ENCODE measurements at regions not wholly inside any gene's neighbourhood (a gene's known extent, or its start where the extent isn't known, plus 50 kb on each side); places are given as distances from the start of the nearest gene placed in this dataset.
"Not testable (repeated sequence)": the region's sequence is repeated elsewhere in the genome, so short reads cannot be mapped to it uniquely, and the experiment has no call there.

DNA sequence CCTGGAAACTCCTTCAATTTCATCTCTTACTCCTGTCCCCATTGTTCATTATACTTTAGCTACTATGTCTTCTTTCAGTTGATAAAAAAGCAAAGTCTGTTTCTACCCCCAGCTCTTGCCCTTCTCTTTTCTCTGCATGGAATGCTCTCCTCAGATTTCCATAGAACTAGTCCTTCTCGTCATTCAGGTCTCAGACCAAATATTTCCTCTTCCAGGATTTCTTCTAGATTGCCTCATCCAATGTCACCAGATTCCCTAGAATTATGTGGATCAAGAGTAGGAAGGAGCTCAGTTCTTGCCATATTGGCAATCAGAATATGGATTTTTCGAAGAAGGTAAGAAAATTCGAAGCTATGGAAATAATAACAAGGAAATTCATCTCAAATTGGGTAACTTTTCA is 176.1 kb downstream of the GABRG2 start:
- Histone ChIP-seq H3K27me3 (ENCODE audit: insufficient read depth, low read length, poor library complexity, severe bottlenecking) (no peaks in the 10 kb centered on the region), H3K27ac (ENCODE audit: low read depth, low read length) (no peak overlapping the region), H3K36me3 (ENCODE audit: insufficient read depth, low read length) (no peaks in the 10 kb centered on the region), H3K9me3 (ENCODE audit: low read length) (no peaks in the 10 kb centered on the region), H3K4me3 (ENCODE audit: low read length) (no peak overlapping the region), H3K4me1 (ENCODE audit: insufficient read depth, low read length) (no peaks in the 10 kb centered on the region)
- DNase-seq: no peak
- Mint-ChIP-seq H3K4me1 (no peaks in the 10 kb centered on the region), H3K9me3 (peaks cover 0 to 5% (median 4%) of the 10 kb centered on the region in 5 donors), H3K27me3 (no peaks in the 10 kb centered on the region), H3K27ac (no peak overlapping the region), H3K36me3 (no peaks in the 10 kb centered on the region), H3K4me3 (no peak overlapping the region)
- ChIA-PET CTCF (no interaction called here), POLR2A (no interaction called here)

DNA sequence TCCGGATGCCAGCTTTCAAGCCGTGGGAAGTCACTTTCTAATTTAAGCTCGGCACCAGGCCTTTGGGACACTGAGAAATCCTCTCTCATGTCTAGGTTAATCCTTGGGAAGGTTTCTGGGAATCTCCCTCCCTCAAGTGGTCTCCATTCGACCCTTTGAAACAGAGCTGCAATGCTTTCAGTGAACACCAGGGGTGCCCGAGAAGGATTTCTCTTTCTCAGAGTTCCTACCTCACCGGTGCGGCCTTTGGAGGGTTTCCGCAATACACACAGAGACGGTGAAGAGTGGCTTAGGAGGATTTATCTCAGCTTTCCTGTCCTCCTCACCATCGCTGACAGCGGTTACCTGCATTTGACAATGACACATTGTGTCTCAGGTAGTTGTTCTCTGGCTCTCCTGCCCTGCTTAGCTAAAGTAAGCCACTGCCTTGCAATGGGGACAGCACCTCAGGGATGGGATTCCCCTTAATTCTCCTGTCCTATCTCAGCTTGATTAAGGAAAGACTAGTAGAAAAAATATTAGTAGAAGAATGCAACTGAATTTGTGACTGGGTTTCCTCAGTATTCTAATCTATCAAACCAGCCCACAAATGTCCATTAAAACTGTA is 180.6 kb downstream of the GABRG2 start:
- Histone ChIP-seq H3K9me3 (ENCODE audit: low read length) (no peaks in the 10 kb centered on the region), H3K4me3 (ENCODE audit: low read length) (no peak overlapping the region), H3K4me1 (ENCODE audit: insufficient read depth, low read length) (no peaks in the 10 kb centered on the region), H3K27ac (ENCODE audit: low read depth, low read length) (no peak overlapping the region), H3K36me3 (ENCODE audit: insufficient read depth, low read length) (no peaks in the 10 kb centered on the region), H3K27me3 (ENCODE audit: insufficient read depth, low read length, poor library complexity, severe bottlenecking) (no peaks in the 10 kb centered on the region)
- H3K27ac Mint-ChIP-seq: no peak overlapping the region
- H3K27me3 Mint-ChIP-seq: no peaks in the 10 kb centered on the region
- peaks cover 0 to 16% (median 2%) of the 10 kb centered on the region in 5 donors for H3K9me3 Mint-ChIP-seq
- no peaks in the 10 kb centered on the region for H3K4me1 Mint-ChIP-seq
- DNase-seq: no peak
- ChIA-PET CTCF (no interaction called here), POLR2A (no interaction called here)
- H3K4me3 Mint-ChIP-seq: no peak overlapping the region
- no peaks in the 10 kb centered on the region for H3K36me3 Mint-ChIP-seq

DNA sequence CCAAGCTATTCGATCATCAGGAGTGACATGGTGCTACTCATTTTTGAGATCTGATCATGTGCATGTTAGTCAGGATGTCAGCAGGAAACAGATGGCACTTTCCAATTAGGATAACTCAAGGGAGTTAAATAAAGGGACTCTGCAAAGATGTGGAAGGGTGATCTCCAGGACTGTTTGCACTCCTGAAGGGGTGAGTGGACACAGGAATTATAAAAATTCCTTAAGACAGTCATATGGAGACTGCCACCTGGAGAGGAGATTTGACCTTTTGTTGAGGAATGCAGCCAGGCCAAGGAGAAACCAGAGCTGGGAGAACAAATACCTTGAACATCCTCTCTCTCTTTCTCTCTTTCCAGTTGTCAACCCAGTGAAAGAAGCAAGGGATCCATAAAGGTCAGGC is 189.1 kb downstream of the GABRG2 start:
- Histone ChIP-seq H3K4me3 (ENCODE audit: low read length) (no peak overlapping the region), H3K4me1 (ENCODE audit: insufficient read depth, low read length) (no peaks in the 10 kb centered on the region), H3K9me3 (ENCODE audit: low read length) (no peaks in the 10 kb centered on the region), H3K36me3 (ENCODE audit: insufficient read depth, low read length) (no peaks in the 10 kb centered on the region), H3K27ac (ENCODE audit: low read depth, low read length) (no peak overlapping the region), H3K27me3 (ENCODE audit: insufficient read depth, low read length, poor library complexity, severe bottlenecking) (no peaks in the 10 kb centered on the region)
- Mint-ChIP-seq H3K27ac (no peak overlapping the region), H3K4me3 (no peak overlapping the region), H3K9me3 (peaks cover 0 to 5% (median 0%) of the 10 kb centered on the region in 5 donors), H3K4me1 (no peaks in the 10 kb centered on the region), H3K36me3 (no peaks in the 10 kb centered on the region), H3K27me3 (no peaks in the 10 kb centered on the region)
- POLR2A ChIA-PET: no interaction called here
- CTCF ChIA-PET: no interaction called here
- DNase-seq: no peak

DNA sequence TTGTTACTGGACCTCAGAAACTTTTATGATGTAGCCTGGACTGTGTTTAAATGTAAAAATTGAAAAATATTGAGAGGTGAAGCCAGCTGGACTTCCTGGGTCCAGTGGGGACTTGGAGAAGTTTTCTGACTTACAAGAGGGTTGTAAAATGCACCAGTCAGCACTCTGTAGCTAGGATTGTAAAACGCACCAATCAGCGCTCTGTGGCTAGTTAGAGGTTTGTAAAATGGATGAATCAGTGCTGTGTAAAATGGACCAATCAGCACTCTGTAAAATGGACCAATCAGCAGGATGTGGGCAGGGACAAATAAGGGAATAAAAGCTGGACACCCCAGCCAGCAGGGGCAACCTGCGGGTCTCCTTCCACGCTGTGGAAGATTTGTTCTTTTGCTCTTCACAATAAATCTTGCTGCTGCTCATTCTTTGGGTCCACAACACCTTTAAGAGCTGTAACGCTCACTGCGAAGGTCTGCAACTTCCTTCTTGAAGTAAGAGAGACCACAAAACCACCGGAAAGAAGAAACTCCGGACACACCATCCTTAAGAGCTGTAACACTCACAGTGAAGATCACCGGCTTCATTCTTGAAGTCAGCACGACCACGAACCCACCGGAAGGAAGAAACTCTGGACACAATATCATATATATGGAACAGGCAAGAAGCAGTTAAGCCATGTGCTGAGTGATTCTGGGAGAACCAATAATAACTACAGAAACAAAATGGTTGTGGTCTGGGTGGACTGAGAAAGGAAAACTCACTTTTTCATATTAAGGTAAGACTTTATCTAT is 201.3 kb downstream of the GABRG2 start:
- H3K4me3 ChIP-seq (ENCODE audit: low read length): no peak overlapping the region
- H3K9me3 ChIP-seq (ENCODE audit: low read length): no peaks in the 10 kb centered on the region
- Mint-ChIP-seq H3K27me3 (no peaks in the 10 kb centered on the region), H3K4me3 (no peak overlapping the region), H3K36me3 (no peaks in the 10 kb centered on the region), H3K27ac (peak overlapping the region in 1 of 8 donors; percentile 5), H3K4me1 (no peaks in the 10 kb centered on the region), H3K9me3 (peaks cover 0 to 27% (median 3%) of the 10 kb centered on the region in 5 donors)
- H3K27me3 ChIP-seq (ENCODE audit: insufficient read depth, low read length, poor library complexity, severe bottlenecking): no peaks in the 10 kb centered on the region
- CTCF ChIA-PET: no interaction called here
- no peaks in the 10 kb centered on the region for H3K36me3 ChIP-seq (ENCODE audit: insufficient read depth, low read length)
- H3K4me1 ChIP-seq (ENCODE audit: insufficient read depth, low read length): no peaks in the 10 kb centered on the region
- no peak overlapping the region for H3K27ac ChIP-seq (ENCODE audit: low read depth, low read length)
- DNase-seq: no peak
- POLR2A ChIA-PET: no interaction called here

DNA sequence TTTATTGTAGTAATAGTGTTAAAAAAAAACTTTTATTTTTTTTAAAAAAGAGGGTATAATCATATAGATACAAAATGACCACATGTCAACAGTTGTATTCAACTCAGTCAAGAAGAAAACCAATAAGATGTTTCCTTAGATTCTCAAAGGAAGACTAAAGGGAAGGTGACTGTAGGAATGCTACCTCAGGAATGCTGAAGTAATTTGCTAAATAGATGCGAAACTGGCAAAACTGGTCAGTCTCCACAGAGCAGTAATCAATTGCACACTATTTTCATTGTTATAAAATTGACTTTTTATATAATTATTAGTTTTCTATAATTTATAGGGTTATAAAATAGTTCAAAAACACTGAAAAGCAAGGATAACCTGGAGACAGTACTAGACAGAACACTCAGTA is 204.8 kb downstream of the GABRG2 start:
- ChIA-PET CTCF (no interaction called here), POLR2A (no interaction called here)
- H3K27me3 ChIP-seq (ENCODE audit: insufficient read depth, low read length, poor library complexity, severe bottlenecking): no peaks in the 10 kb centered on the region
- DNase-seq: no peak
- Mint-ChIP-seq H3K36me3 (no peaks in the 10 kb centered on the region), H3K27me3 (peaks cover 0 to under 1% of the 10 kb centered on the region in 2 donors), H3K27ac (no peak overlapping the region), H3K4me1 (no peaks in the 10 kb centered on the region), H3K4me3 (no peak overlapping the region), H3K9me3 (peaks cover 0 to 17% (median 3%) of the 10 kb centered on the region in 5 donors)
- H3K27ac ChIP-seq (ENCODE audit: low read depth, low read length): no peak overlapping the region
- H3K9me3 ChIP-seq (ENCODE audit: low read length): no peaks in the 10 kb centered on the region
- H3K36me3 ChIP-seq (ENCODE audit: insufficient read depth, low read length): no peaks in the 10 kb centered on the region
- H3K4me1 ChIP-seq (ENCODE audit: insufficient read depth, low read length): no peaks in the 10 kb centered on the region
- H3K4me3 ChIP-seq (ENCODE audit: low read length): no peak overlapping the region

DNA sequence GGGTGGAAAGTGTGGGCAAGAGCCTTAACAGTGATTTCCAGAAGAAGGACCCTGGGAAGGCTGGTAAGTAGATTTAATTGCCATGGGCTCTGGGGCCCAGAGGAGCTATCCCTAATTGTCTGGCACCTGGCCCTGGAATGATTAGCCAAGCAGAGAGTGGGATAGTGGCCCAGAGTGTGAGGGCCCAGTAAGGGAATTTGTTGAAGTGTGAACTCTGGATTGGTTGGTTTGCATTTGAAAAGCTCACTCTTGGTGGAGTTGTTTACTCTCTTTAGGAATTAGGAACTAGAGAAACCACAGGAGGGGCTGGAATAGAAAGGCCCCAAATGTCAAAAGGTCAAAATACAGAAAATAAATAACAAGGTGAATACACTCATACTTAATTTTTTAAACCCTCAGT is 207.1 kb downstream of the GABRG2 start:
- H3K4me3 Mint-ChIP-seq: no peak overlapping the region
- ChIA-PET POLR2A (no interaction called here), CTCF (no interaction called here)
- no peaks in the 10 kb centered on the region for H3K27me3 ChIP-seq (ENCODE audit: insufficient read depth, low read length, poor library complexity, severe bottlenecking)
- peaks cover 0 to 17% (median 9%) of the 10 kb centered on the region in 5 donors for H3K9me3 Mint-ChIP-seq
- H3K36me3 ChIP-seq (ENCODE audit: insufficient read depth, low read length): no peaks in the 10 kb centered on the region
- H3K27ac Mint-ChIP-seq: no peak overlapping the region
- H3K4me3 ChIP-seq (ENCODE audit: low read length): no peak overlapping the region
- H3K36me3 Mint-ChIP-seq: no peaks in the 10 kb centered on the region
- H3K9me3 ChIP-seq (ENCODE audit: low read length): no peaks in the 10 kb centered on the region
- peaks cover 0 to 2% of the 10 kb centered on the region in 2 donors for H3K27me3 Mint-ChIP-seq
- no peaks in the 10 kb centered on the region for H3K4me1 ChIP-seq (ENCODE audit: insufficient read depth, low read length)
- no peak for DNase-seq
- H3K27ac ChIP-seq (ENCODE audit: low read depth, low read length): no peak overlapping the region
- no peaks in the 10 kb centered on the region for H3K4me1 Mint-ChIP-seq

DNA sequence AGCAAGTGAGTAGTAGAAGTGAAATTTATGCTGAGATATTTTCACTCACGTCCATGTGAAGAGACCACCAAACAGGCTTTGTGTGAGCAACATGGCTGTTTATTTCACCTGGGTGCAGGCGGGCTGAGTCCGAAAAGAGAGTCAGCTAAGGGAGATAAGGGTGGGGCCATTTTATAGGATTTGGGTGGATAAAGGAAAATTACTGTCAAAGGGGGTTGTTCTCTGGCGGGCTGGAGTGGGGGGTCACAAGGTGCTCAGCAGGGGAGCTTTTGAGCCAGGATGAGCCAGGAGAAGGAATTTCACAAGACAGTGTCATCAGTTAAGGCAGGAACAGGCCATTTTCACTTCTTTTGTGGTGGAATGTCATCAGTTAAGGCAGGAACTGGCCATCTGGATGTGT is 207.8 kb downstream of the GABRG2 start:
- POLR2A ChIA-PET; H3K4me1 ChIP-seq (ENCODE audit: insufficient read depth, low read length); H3K27me3 ChIP-seq (ENCODE audit: insufficient read depth, low read length, poor library complexity, severe bottlenecking); H3K36me3 ChIP-seq (ENCODE audit: insufficient read depth, low read length); CTCF ChIA-PET; H3K9me3 ChIP-seq (ENCODE audit: low read length); H3K27ac ChIP-seq (ENCODE audit: low read depth, low read length); H3K4me3 ChIP-seq (ENCODE audit: low read length); H3K4me3 Mint-ChIP-seq; DNase-seq; H3K27ac Mint-ChIP-seq; H3K27me3 Mint-ChIP-seq; H3K4me1 Mint-ChIP-seq; H3K36me3 Mint-ChIP-seq: not testable (repeated sequence)
- peaks cover 3 to 17% (median 12%) of the 10 kb centered on the region in 5 donors for H3K9me3 Mint-ChIP-seq

DNA sequence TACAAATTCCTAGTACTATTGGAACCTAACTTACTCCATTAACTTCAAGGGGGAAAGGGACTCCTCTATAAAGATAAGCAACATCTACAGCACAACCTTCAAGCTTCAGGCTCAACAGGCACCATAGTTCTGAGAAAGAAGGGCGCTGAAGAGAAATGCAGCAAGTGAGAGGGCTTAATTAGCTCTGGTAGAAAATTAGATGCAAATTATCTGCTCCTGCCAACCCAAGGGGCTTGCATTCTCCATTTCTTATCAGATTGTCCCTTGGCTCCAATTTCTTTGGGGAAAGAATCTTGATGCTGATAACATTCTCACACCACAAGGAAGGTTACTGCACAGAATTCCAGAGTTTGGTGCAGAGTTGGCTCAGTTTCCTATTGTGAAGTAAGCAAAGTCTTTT is 214.6 kb downstream of the GABRG2 start:
- no peaks in the 10 kb centered on the region for H3K36me3 Mint-ChIP-seq
- Histone ChIP-seq H3K9me3 (ENCODE audit: low read length) (no peaks in the 10 kb centered on the region), H3K4me3 (ENCODE audit: low read length) (no peak overlapping the region), H3K36me3 (ENCODE audit: insufficient read depth, low read length) (no peaks in the 10 kb centered on the region), H3K4me1 (ENCODE audit: insufficient read depth, low read length) (no peaks in the 10 kb centered on the region), H3K27ac (ENCODE audit: low read depth, low read length) (no peak overlapping the region), H3K27me3 (ENCODE audit: insufficient read depth, low read length, poor library complexity, severe bottlenecking) (no peaks in the 10 kb centered on the region)
- peaks cover 0 to 2% of the 10 kb centered on the region in 2 donors for H3K27me3 Mint-ChIP-seq
- H3K27ac Mint-ChIP-seq: no peak overlapping the region
- no peak overlapping the region for H3K4me3 Mint-ChIP-seq
- ChIA-PET POLR2A (no interaction called here), CTCF (no interaction called here)
- DNase-seq: no peak
- H3K9me3 Mint-ChIP-seq: peaks cover 5 to 22% (median 12%) of the 10 kb centered on the region in 5 donors
- no peaks in the 10 kb centered on the region for H3K4me1 Mint-ChIP-seq

Data from CD8-positive, alpha-beta memory T cell (primary cell).